ENCODE measurements at regions not wholly inside any gene's neighbourhood (a gene's known extent, or its start where the extent isn't known, plus 50 kb on each side); places are given as distances from the start of the nearest gene placed in this dataset.

- TF ChIP-seq POLR2A (IDR thresholded peaks at IDR 0.05) (no peak), CTCF (IDR thresholded peaks at IDR 0.05) (no peak), EP300 (IDR thresholded peaks at IDR 0.05) (no peak)
Measured at GRCh38 chrX:65045001-65045400, 68.8 kb upstream of the ZC4H2 start.
